ENCODE measurements at regions not wholly inside any gene's neighbourhood (a gene's known extent, or its start where the extent isn't known, plus 50 kb on each side); places are given as distances from the start of the nearest gene placed in this dataset.

DNA sequence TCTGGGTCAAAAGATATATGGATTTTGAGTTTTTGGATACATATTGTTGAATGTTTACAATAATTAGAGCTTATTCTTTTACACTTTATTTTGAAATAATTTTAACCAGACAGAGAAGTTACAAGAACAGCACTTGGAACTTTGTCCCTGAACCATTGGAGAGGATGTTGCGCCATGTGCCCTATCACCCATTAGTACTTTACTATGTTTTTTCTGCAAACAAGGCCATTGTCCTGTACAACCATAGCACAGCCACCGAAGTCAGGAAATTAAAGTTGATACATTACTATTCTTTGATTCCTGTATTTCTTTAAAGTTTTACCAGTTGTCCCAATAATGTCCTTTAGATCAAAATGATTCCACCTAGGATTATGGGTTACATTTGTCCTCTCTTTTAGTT, 188.8 kb downstream of the ACKR3 start:
- TF ChIP-seq, protein P1, sequence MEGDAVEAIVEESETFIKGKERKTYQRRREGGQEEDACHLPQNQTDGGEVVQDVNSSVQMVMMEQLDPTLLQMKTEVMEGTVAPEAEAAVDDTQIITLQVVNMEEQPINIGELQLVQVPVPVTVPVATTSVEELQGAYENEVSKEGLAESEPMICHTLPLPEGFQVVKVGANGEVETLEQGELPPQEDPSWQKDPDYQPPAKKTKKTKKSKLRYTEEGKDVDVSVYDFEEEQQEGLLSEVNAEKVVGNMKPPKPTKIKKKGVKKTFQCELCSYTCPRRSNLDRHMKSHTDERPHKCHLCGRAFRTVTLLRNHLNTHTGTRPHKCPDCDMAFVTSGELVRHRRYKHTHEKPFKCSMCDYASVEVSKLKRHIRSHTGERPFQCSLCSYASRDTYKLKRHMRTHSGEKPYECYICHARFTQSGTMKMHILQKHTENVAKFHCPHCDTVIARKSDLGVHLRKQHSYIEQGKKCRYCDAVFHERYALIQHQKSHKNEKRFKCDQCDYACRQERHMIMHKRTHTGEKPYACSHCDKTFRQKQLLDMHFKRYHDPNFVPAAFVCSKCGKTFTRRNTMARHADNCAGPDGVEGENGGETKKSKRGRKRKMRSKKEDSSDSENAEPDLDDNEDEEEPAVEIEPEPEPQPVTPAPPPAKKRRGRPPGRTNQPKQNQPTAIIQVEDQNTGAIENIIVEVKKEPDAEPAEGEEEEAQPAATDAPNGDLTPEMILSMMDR (IDR thresholded peaks at IDR 0.05): no peak
- TF ChIP-seq POLR2A (IDR thresholded peaks at IDR 0.05): no peak
